Activated naive CD4-positive, alpha-beta T cell treated with anti-CD3 and anti-CD28 coated beads, Interleukin-2, amount 50 U/mL, for 72 hours (primary cell): ENCODE measurements at regions not wholly inside any gene's neighbourhood (a gene's known extent, or its start where the extent isn't known, plus 50 kb on each side); places are given as distances from the start of the nearest gene placed in this dataset.
"Not testable (repeated sequence)": the region's sequence is repeated elsewhere in the genome, so short reads cannot be mapped to it uniquely, and the experiment has no call there.

Experiments used
- ATAC-seq, 2 donors: fragments of 150-1000 bp; cut with Tn5 transposase; 2 replicates each; pipeline ENCODE4 v1.10.0; 2021; ENCODE audit warnings: mild to moderate bottlenecking in 2 of 2, moderate library complexity in 2 of 2
- DNase-seq, 2 donors: peaks; one replicate each; pipeline ENCODE4 v3.0.0; 2021 to 2022; ENCODE audit warnings: low spot score in 2 of 2
- H3K27ac Mint-ChIP-seq, 2 donors: one replicate each; pipeline ENCODE4 v1.8.0; 2022; ENCODE audit warnings: mild to moderate bottlenecking in 2 of 2, mixed read lengths in 2 of 2
- H3K36me3 Mint-ChIP-seq, 2 donors: one replicate each; pipeline ENCODE4 v1.8.0; 2022; ENCODE audit warnings: mixed read lengths in 2 of 2
- H3K9me3 Mint-ChIP-seq, 2 donors: one replicate each; pipeline ENCODE4 v1.8.0; 2022; ENCODE audit warnings: mixed read lengths in 2 of 2

DNA sequence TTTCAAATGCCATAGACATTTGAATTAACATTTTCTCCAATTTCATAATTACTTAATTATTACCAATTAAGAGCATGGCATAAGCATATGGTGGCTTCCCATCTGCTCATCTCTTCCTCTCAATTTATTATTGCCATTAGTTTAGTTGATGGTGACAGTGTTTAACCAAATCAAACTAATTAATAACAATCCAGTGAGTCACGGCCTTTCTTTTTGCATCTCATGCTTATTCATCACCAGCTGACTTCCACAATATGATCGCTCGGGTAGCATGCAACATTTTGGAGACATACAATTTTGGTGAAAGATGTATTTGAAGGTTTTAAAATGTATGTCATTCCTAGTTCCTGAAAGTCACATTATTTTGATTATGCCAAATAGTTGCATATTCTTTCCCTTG is 172.8 kb upstream of the TACR3 start:
- H3K9me3 Mint-ChIP-seq, result peaks cover 0 to 16% of the 10 kb centered on the region in 2 donors
- no peaks in the 10 kb centered on the region for H3K36me3 Mint-ChIP-seq
- no peak for ATAC-seq
- no peak for DNase-seq
- no peak overlapping the region for H3K27ac Mint-ChIP-seq

DNA sequence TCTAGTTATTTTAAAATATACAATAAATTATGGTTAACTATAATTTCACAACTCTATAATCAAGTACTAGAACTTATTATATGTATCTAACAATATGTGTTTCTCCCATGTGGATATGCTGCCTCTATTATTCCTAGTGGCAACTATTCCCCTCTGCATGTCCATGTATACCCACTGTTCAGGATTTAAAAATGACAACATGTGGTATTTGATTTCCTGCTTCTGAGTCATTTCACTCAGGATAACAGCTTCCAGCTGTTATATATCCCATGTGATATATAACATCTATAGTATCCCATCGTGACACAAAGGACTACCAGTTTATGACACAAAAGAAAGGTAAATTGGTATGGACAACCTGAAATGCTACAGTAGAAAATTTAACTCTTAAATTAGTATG is 167.4 kb upstream of the TACR3 start:
- no peaks in the 10 kb centered on the region for H3K36me3 Mint-ChIP-seq
- no peak for ATAC-seq
- no peak overlapping the region for H3K27ac Mint-ChIP-seq
- no peaks in the 10 kb centered on the region for H3K9me3 Mint-ChIP-seq
- DNase-seq, result no peak

DNA sequence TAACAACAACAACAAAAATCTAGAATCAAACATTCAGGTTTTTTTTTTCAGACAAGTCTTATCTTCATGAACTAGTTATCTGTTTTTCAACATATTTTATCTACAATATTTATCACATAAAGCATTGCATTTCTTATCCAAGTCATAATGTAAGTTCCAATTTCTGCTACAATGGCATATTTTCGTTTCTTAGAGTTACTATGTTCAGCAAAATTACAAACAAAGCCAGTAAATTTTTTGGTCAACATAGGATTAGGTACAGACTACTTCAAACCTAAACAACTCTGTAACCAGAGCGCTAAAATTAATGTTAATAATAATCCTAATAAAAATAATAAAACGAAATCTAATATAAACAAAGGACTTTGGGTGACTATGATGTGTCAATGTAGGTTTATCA is 165.4 kb upstream of the TACR3 start:
- Mint-ChIP-seq H3K9me3 (no peaks in the 10 kb centered on the region), H3K36me3 (no peaks in the 10 kb centered on the region), H3K27ac (no peak overlapping the region)
- ATAC-seq, result no peak
- DNase-seq, result no peak

DNA sequence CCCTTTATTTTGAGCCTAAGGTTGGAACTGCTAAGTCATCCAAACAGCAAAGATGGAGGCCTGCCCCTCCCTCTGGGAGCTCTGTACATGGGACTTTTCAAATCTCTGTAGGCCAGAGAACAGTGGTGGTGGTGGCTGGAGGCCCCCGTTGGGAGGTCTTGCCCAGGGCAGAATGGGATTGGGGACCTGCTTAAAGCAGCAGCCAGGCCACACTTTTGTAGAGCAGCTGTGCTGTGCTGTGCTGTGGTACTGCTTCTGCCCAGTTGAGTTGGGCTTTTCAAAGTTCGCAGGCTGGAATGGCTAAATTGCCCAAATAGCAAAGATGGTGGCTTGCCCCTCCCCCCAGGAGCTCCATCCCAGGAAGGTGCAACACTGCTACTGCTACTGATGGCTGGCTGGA is 147.5 kb upstream of the TACR3 start:
- ATAC-seq, result no peak
- no peak overlapping the region for H3K27ac Mint-ChIP-seq
- H3K9me3 Mint-ChIP-seq, result peaks cover 17 to 24% of the 10 kb centered on the region in 2 donors
- DNase-seq, result no peak
- H3K36me3 Mint-ChIP-seq, result peaks cover 0 to 4% of the 10 kb centered on the region in 2 donors

GRCh38 chr4:103853627-103854026 is 133.8 kb upstream of the TACR3 start:
- Mint-ChIP-seq H3K36me3 (peaks cover 0 to 5% of the 10 kb centered on the region in 2 donors), H3K9me3 (peaks cover 14 to 31% of the 10 kb centered on the region in 2 donors), H3K27ac (no peak overlapping the region)
- DNase-seq (no peak), ATAC-seq (no peak)

- DNase-seq (no peak), ATAC-seq (no peak)
- Mint-ChIP-seq H3K9me3 (peaks cover 15 to 32% of the 10 kb centered on the region in 2 donors), H3K27ac (no peak overlapping the region), H3K36me3 (peaks cover 0 to 5% of the 10 kb centered on the region in 2 donors)
Observed at GRCh38 chr4:103853146-103853545, 133.4 kb upstream of the TACR3 start.

- H3K27ac Mint-ChIP-seq, result no peak overlapping the region
- no peak for DNase-seq
- ATAC-seq, result no peak
- H3K36me3 Mint-ChIP-seq, result peaks cover 0 to 10% of the 10 kb centered on the region in 2 donors
- H3K9me3 Mint-ChIP-seq, result peaks cover 9 to 22% of the 10 kb centered on the region in 2 donors
Observed at GRCh38 chr4:103845075-103845474, 125.3 kb upstream of the TACR3 start.

GRCh38 chr4:103842637-103843239 is 123.0 kb upstream of the TACR3 start:
- peaks cover 5 to 18% of the 10 kb centered on the region in 2 donors for H3K9me3 Mint-ChIP-seq
- H3K27ac Mint-ChIP-seq, result no peak overlapping the region
- ATAC-seq, result no peak
- H3K36me3 Mint-ChIP-seq, result peaks cover 0 to 5% of the 10 kb centered on the region in 2 donors
- no peak for DNase-seq

DNA sequence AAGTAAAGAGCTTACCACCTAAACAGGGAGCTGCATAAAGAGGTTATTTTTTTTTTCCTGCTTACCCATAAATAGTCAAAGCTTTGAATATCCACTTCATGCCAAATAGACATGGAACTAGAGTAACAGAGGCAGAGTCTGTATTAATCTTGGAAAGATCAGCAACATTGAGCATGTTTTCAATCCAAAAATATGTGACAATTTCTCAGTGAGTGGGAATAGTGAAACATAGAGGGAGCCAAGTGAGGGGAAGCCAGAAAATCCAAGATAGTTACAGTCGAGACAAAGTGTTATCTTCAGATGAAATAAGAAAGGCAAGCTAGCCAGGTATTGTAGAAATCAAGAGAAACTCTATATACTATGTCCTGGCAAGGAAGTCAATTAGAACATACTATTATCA is 122.3 kb upstream of the TACR3 start:
- Mint-ChIP-seq H3K9me3 (peaks cover 5 to 18% of the 10 kb centered on the region in 2 donors), H3K36me3 (peaks cover 0 to 5% of the 10 kb centered on the region in 2 donors), H3K27ac (no peak overlapping the region)
- no peak for DNase-seq
- ATAC-seq, result no peak

- ATAC-seq, H3K27ac Mint-ChIP-seq, H3K36me3 Mint-ChIP-seq: not testable (repeated sequence)
Observed at GRCh38 chr4:103810308-103810707, 90.5 kb upstream of the TACR3 start.

DNA sequence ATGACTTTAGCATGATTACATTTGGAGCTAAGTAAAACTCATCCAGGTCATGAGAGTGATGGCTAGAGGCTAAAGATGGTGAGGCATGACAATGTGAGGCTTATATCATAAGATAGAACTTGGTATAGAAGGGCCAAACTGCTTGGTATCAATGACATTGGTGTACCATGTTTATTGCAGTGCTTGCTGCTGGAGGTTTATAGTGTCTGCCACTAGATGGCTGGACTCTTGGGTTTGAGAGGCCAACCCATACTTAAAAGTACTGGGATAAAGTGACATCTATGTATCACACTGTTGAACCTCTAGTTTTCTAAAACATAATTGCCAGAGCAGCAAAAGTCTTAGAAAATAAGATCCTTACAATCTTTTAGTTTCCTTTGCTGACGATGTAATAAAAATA is 83.0 kb upstream of the TACR3 start:
- Mint-ChIP-seq H3K9me3 (peaks cover 11 to 12% of the 10 kb centered on the region in 2 donors), H3K36me3 (no peaks in the 10 kb centered on the region), H3K27ac (no peak overlapping the region)
- no peak for DNase-seq
- no peak for ATAC-seq

More at GRCh38 chr4:103810308-103810707, 90.5 kb upstream of the TACR3 start:
- H3K9me3 Mint-ChIP-seq, result peaks cover 14% of the 10 kb centered on the region in 2 donors
- not testable (repeated sequence) for DNase-seq

DNA sequence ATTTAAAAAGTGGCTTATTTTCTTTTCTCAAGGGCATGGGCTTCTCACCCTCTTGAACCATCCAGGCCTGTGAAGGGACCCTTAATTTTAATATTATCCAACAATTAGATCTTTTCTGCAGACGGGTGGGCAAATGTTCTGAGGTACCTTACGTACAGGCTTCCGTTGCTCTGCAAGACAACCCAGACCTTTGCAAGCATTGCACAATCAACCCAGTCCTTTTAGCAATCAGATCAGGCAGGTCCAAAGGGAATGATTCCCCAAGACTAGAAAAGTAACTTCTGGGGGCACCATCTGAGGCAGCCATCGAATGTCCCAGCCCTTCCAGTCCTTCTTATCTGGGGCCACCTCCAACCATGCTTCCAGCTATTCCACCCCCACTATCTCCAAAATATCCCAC is 67.3 kb upstream of the TACR3 start:
- Mint-ChIP-seq H3K27ac (no peak overlapping the region), H3K9me3 (peaks cover 11 to 12% of the 10 kb centered on the region in 2 donors), H3K36me3 (no peaks in the 10 kb centered on the region)
- DNase-seq (no peak), ATAC-seq (no peak)

- Mint-ChIP-seq H3K9me3 (peaks cover 11 to 12% of the 10 kb centered on the region in 2 donors), H3K27ac (no peak overlapping the region), H3K36me3 (no peaks in the 10 kb centered on the region)
- ATAC-seq, result no peak
- no peak for DNase-seq
Observed at GRCh38 chr4:103786593-103786992, 66.8 kb upstream of the TACR3 start.

DNA sequence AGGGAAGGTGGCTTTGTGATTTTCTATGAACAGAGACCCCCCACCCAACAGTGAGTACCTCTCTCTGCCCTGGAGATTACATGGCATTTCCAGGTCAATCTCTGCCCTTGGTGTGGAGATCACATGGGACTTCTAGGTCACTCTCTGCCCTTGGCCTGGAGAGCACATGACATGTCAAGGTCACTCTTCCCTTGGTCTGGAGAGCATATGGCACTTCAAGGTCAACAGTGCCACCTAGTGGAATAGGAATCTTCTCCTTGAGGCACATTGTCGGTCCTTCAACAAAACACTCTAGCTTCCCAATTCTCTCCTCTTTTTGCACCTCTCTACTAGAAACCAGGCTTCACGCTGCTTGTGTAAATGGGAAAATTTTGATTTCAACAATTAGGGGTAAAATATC is 66.2 kb upstream of the TACR3 start:
- Mint-ChIP-seq H3K9me3 (peaks cover 12% of the 10 kb centered on the region in 2 donors), H3K36me3 (no peaks in the 10 kb centered on the region), H3K27ac (peak overlapping the region in 1 of 2 donors; percentile 69)
- no peak for ATAC-seq
- DNase-seq, result no peak

DNA sequence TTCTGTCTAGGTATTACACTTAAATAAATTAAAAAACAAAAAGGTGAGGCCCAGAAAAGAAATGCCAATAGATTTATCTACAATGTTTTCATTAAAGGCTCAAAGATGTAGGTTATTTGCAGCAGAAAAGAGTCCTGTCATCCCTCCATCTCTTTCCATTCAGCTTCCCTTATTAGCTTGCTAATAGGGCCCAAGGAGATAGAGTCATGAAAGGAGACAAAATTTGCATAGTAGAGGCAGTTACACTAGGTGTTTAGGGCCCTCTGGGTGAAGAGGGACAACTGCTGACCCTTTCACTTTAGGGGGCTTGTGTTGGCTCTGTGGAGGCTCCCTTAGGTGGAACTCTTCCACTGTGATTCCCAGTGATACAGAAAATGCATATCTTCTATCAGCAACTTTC is 58.4 kb upstream of the TACR3 start:
- no peak for ATAC-seq
- Mint-ChIP-seq H3K27ac (no peak overlapping the region), H3K36me3 (no peaks in the 10 kb centered on the region), H3K9me3 (peaks cover 0 to 6% of the 10 kb centered on the region in 2 donors)
- DNase-seq, result no peak

DNA sequence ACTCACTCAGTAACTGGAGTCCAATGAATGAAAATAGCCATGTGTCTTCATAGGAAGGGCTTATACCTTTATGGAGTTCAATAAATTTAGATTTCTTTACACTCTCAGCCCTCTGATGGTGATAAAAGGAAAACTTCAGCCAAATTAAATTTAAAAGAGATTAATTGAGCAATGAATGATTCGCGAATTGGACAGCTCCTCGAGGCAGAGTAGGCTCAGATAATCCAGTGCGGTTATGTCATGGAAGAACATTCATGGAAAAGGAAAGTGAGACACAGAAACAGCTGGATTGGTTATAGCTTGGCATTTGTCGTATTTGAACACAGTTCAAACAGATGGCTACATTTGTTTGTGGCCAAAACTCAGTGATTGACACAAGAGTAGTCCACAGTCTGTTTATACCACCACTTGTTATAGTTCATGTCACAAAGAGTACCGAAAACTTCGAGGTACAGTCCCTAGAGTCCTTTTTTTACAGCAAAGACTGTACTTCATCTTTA is 54.6 kb upstream of the TACR3 start:
- DNase-seq (no peak), ATAC-seq (no peak)
- no peak overlapping the region for H3K27ac Mint-ChIP-seq
- H3K9me3 Mint-ChIP-seq, result peaks cover 0 to 11% of the 10 kb centered on the region in 2 donors
- no peaks in the 10 kb centered on the region for H3K36me3 Mint-ChIP-seq

DNA sequence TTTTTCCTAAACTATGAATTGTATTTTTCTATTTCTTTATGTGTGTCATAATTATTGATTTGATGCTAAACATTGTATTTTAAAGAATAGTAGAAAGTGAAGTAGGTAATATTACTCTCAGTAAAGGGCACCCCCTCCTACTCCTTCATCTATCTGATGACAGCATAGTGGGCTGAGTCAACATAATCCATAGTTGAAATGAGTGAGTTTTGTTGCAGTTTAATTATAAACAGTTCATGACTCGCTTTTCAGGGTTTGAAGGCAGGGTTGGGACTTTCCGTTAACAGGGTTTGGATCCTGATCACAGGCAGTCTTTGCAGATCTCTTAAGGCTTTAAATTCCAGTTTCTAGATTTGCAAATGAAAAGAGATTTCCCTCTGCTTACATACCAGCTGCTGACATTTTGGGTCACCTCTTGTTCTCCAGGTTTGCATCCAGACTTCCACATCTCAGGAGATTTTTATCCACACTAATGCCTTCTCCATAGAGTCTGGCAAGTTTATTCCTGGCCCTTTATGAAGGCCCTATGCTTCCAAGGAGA is 54.0 kb upstream of the TACR3 start:
- Mint-ChIP-seq H3K36me3 (no peaks in the 10 kb centered on the region), H3K9me3 (peaks cover 0 to 11% of the 10 kb centered on the region in 2 donors), H3K27ac (no peak overlapping the region)
- ATAC-seq (no peak), DNase-seq (no peak)
